SK-N-SH treated with all-trans-retinoic acid at 6 μM for 48 hours (cell line): ENCODE measurements at regions not wholly inside any gene's neighbourhood (a gene's known extent, or its start where the extent isn't known, plus 50 kb on each side); places are given as distances from the start of the nearest gene placed in this dataset.

Experiments
- ATAC-seq: fragments of 200-7000 bp; cut with Tn5 transposase; 3 replicates; pipeline ENCODE4 v1.9.1; 2020; ENCODE audit warnings: mild to moderate bottlenecking, moderate library complexity
- BACH2 ChIP-seq: fragments of 250-450 bp; sonication (Bioruptor Pico); IDR thresholded peaks from 2 replicates; pipeline ENCODE4 v1.9.0; 2021; ENCODE audit warnings: mild to moderate bottlenecking, borderline replicate concordance
- CSRNP3 ChIP-seq: fragments of 250-450 bp; sonication (Bioruptor Pico); IDR thresholded peaks from 2 replicates; pipeline ENCODE4 v1.5.1; 2021; ENCODE audit warnings: mild to moderate bottlenecking, moderate library complexity
- ESRRG ChIP-seq: fragments of 250-450 bp; sonication (Bioruptor Pico); IDR thresholded peaks from 2 replicates; pipeline ENCODE4 v1.6.1; 2021; ENCODE audit warnings: mild to moderate bottlenecking
- GLIS3 ChIP-seq: fragments of 250-450 bp; sonication (Bioruptor Pico); IDR thresholded peaks from 2 replicates; pipeline ENCODE4 v1.5.0; 2020; ENCODE audit warnings: mild to moderate bottlenecking, moderate library complexity
- ISL1 ChIP-seq: fragments of 250-450 bp; sonication (Bioruptor Pico); IDR thresholded peaks from 2 replicates; pipeline ENCODE4 v2.1.2; 2022; ENCODE audit warnings: mild to moderate bottlenecking, moderate library complexity
- OSR1 ChIP-seq: fragments of 250-450 bp; sonication (Bioruptor Pico); IDR thresholded peaks from 2 replicates; pipeline ENCODE4 v1.8.0; 2022; ENCODE audit warnings: moderate library complexity, mild to moderate bottlenecking, inconsistent platforms
- POU6F1 ChIP-seq: fragments of 250-450 bp; sonication (Bioruptor Pico); IDR thresholded peaks from 2 replicates; pipeline ENCODE4 v1.8.0; 2021; ENCODE audit warnings: low read depth, mild to moderate bottlenecking, moderate library complexity, borderline replicate concordance
- PPARA ChIP-seq: fragments of 250-450 bp; sonication (Bioruptor Pico); IDR thresholded peaks from 2 replicates; pipeline ENCODE4 v1.5.0; 2020; ENCODE audit warnings: mild to moderate bottlenecking, borderline replicate concordance
- RARB ChIP-seq: fragments of 250-450 bp; sonication (Bioruptor Pico); IDR thresholded peaks from 2 replicates; pipeline ENCODE4 v1.8.0; 2021; ENCODE audit warnings: mild to moderate bottlenecking, moderate library complexity
- SNAI2 ChIP-seq: fragments of 250-450 bp; sonication (Bioruptor Pico); IDR thresholded peaks from 2 replicates; pipeline ENCODE4 v1.5.0; 2020; ENCODE audit warnings: mild to moderate bottlenecking, moderate library complexity
- TCF4 ChIP-seq: fragments of 250-450 bp; sonication (Bioruptor Pico); IDR thresholded peaks from 2 replicates; pipeline ENCODE4 v1.8.0; 2021; ENCODE audit warnings: mild to moderate bottlenecking, moderate library complexity, borderline replicate concordance
- TOX ChIP-seq: fragments of 250-450 bp; sonication (Bioruptor Pico); IDR thresholded peaks from 2 replicates; pipeline ENCODE4 v1.8.0; 2021; ENCODE audit warnings: mild to moderate bottlenecking, moderate library complexity, borderline replicate concordance
- ZC3H10 ChIP-seq: fragments of 250-450 bp; sonication (Bioruptor Pico); IDR thresholded peaks from 2 replicates; pipeline ENCODE4 v1.5.1; 2021; ENCODE audit warnings: mild to moderate bottlenecking, moderate library complexity
- ZFP3 ChIP-seq: fragments of 250-450 bp; sonication (Bioruptor Pico); IDR thresholded peaks from 2 replicates; pipeline ENCODE4 v1.5.0; 2020; ENCODE audit warnings: mild to moderate bottlenecking, moderate library complexity
- ZFP30 ChIP-seq: fragments of 450-650 bp; formaldehyde crosslinking; IDR thresholded peaks from 2 replicates; pipeline ENCODE4 v1.5.0; 2022; ENCODE audit warnings: mild to moderate bottlenecking, moderate library complexity
- ZNF565 ChIP-seq: fragments of 450-650 bp; formaldehyde crosslinking; conservative IDR thresholded peaks from 2 replicates; pipeline ENCODE4 v1.5.0; 2020; ENCODE audit warnings: low read depth, mild to moderate bottlenecking, moderate library complexity
- ZNF70 ChIP-seq: fragments of 450-650 bp; formaldehyde crosslinking; IDR thresholded peaks from 2 replicates; pipeline ENCODE4 v1.5.0; 2020; ENCODE audit warnings: mild to moderate bottlenecking, moderate library complexity
- ZNF8 ChIP-seq: fragments of 450-650 bp; formaldehyde crosslinking; IDR thresholded peaks from 2 replicates; pipeline ENCODE4 v1.5.0; 2020; ENCODE audit warnings: mild to moderate bottlenecking, moderate library complexity
- TF ChIP-seq, protein P1 (sequence below): fragments of 250-450 bp; sonication (Bioruptor Pico); IDR thresholded peaks from 2 replicates; pipeline ENCODE4 v1.8.0; 2020; ENCODE audit warnings: mild to moderate bottlenecking, moderate library complexity, borderline replicate concordance
- TF ChIP-seq, protein P2 (sequence below): fragments of 250-450 bp; sonication (Bioruptor Pico); IDR thresholded peaks from 2 replicates; pipeline ENCODE4 v1.5.0; 2020; ENCODE audit warnings: mild to moderate bottlenecking, moderate library complexity
- TF ChIP-seq, protein P3 (sequence below): fragments of 250-450 bp; sonication (Bioruptor Pico); IDR thresholded peaks from 2 replicates; pipeline ENCODE4 v1.5.1; 2020; ENCODE audit warnings: low read depth, mild to moderate bottlenecking, moderate library complexity

DNA sequence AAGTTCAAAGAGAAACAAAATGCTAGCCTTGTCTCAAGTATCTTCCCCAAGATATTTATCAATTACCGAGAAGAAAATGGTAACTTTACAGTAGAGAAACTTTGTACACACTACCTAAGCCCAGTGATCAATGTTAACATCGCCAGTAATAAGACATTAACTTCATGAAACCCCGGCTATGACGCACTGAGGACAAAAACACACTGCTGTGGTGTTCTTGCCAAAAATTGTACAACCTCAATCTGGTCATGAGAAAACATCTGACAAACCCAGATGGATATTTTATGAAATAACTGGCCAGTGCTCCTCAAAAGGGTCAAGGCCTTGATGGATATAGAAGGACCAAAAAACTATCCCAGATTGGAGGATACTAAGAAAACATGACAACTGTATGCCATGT, 85.5 kb upstream of the DTNBP1 start:
- TF ChIP-seq TCF4 (CRISPR knock-in tag) (no peak), ZFP30 (CRISPR knock-in tag) (no peak), ZFP3 (no peak), RARB (CRISPR knock-in tag) (no peak), ZC3H10 (no peak), ZNF8 (no peak), TOX (CRISPR knock-in tag) (no peak), ZNF70 (CRISPR knock-in tag) (no peak), ZNF565 (CRISPR knock-in tag) (no peak)
- TF ChIP-seq, protein P1, sequence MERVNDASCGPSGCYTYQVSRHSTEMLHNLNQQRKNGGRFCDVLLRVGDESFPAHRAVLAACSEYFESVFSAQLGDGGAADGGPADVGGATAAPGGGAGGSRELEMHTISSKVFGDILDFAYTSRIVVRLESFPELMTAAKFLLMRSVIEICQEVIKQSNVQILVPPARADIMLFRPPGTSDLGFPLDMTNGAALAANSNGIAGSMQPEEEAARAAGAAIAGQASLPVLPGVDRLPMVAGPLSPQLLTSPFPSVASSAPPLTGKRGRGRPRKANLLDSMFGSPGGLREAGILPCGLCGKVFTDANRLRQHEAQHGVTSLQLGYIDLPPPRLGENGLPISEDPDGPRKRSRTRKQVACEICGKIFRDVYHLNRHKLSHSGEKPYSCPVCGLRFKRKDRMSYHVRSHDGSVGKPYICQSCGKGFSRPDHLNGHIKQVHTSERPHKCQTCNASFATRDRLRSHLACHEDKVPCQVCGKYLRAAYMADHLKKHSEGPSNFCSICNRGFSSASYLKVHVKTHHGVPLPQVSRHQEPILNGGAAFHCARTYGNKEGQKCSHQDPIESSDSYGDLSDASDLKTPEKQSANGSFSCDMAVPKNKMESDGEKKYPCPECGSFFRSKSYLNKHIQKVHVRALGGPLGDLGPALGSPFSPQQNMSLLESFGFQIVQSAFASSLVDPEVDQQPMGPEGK (CRISPR knock-in tag) = no peak
- ATAC-seq = no peak

- ATAC-seq = no peak
- TF ChIP-seq TOX (CRISPR knock-in tag) = no peak
Measured at GRCh38 chr6:15747354-15747883, 84.6 kb upstream of the DTNBP1 start.

DNA sequence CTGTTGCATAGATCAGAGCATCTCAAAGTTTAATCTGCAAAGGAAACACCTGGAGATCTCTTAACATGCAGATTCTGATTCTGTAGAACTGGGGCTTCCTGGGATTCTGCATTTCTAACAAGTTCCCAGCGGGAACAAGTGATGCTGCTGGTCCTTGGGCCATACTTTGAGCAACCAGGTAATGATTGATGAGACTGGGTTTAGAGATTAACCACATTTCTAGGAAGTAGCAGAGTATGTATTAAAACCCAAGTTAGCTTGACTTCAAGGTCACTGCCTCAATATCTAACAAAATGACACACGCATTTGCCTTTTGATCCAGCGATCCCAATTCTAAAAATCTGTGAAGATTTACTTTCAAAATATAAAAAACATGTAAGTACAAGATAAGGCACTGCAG, 83.0 kb upstream of the DTNBP1 start:
- ATAC-seq = no peak
- TF ChIP-seq OSR1 (CRISPR knock-in tag) = no peak
- TF ChIP-seq TOX (CRISPR knock-in tag) = no peak
- no peak for TF ChIP-seq ZFP3
- no peak for TF ChIP-seq SNAI2 (CRISPR knock-in tag)
- no peak for TF ChIP-seq ZC3H10
- TF ChIP-seq, protein P2, sequence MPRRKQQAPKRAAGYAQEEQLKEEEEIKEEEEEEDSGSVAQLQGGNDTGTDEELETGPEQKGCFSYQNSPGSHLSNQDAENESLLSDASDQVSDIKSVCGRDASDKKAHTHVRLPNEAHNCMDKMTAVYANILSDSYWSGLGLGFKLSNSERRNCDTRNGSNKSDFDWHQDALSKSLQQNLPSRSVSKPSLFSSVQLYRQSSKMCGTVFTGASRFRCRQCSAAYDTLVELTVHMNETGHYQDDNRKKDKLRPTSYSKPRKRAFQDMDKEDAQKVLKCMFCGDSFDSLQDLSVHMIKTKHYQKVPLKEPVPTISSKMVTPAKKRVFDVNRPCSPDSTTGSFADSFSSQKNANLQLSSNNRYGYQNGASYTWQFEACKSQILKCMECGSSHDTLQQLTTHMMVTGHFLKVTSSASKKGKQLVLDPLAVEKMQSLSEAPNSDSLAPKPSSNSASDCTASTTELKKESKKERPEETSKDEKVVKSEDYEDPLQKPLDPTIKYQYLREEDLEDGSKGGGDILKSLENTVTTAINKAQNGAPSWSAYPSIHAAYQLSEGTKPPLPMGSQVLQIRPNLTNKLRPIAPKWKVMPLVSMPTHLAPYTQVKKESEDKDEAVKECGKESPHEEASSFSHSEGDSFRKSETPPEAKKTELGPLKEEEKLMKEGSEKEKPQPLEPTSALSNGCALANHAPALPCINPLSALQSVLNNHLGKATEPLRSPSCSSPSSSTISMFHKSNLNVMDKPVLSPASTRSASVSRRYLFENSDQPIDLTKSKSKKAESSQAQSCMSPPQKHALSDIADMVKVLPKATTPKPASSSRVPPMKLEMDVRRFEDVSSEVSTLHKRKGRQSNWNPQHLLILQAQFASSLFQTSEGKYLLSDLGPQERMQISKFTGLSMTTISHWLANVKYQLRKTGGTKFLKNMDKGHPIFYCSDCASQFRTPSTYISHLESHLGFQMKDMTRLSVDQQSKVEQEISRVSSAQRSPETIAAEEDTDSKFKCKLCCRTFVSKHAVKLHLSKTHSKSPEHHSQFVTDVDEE = no peak
- TF ChIP-seq CSRNP3 = no peak
- no peak for TF ChIP-seq ISL1 (CRISPR knock-in tag)
- TF ChIP-seq ESRRG (CRISPR knock-in tag) = no peak
- no peak for TF ChIP-seq TCF4 (CRISPR knock-in tag)
- no peak for TF ChIP-seq PPARA
- no peak for TF ChIP-seq ZNF8
- no peak for TF ChIP-seq ZNF70 (CRISPR knock-in tag)
- TF ChIP-seq ZFP30 (CRISPR knock-in tag) = no peak
- TF ChIP-seq BACH2 = no peak
- no peak for TF ChIP-seq RARB (CRISPR knock-in tag)
- TF ChIP-seq GLIS3 (CRISPR knock-in tag) = no peak

- ATAC-seq = no peak
- no peak for TF ChIP-seq BACH2
- no peak for TF ChIP-seq PPARA
- TF ChIP-seq ZNF8 = no peak
- TF ChIP-seq, protein P1 (CRISPR knock-in tag) = no peak
- TF ChIP-seq, protein P3, sequence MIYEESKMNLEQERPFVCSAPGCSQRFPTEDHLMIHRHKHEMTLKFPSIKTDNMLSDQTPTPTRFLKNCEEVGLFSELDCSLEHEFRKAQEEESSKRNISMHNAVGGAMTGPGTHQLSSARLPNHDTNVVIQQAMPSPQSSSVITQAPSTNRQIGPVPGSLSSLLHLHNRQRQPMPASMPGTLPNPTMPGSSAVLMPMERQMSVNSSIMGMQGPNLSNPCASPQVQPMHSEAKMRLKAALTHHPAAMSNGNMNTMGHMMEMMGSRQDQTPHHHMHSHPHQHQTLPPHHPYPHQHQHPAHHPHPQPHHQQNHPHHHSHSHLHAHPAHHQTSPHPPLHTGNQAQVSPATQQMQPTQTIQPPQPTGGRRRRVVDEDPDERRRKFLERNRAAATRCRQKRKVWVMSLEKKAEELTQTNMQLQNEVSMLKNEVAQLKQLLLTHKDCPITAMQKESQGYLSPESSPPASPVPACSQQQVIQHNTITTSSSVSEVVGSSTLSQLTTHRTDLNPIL (CRISPR knock-in tag) = no peak
- TF ChIP-seq CSRNP3 = no peak
- no peak for TF ChIP-seq ISL1 (CRISPR knock-in tag)
- TF ChIP-seq POU6F1 (CRISPR knock-in tag) = no peak
Measured at GRCh38 chr6:15744818-15745402, 82.1 kb upstream of the DTNBP1 start.
